ENCODE measurements at regions not wholly inside any gene's neighbourhood (a gene's known extent, or its start where the extent isn't known, plus 50 kb on each side); places are given as distances from the start of the nearest gene placed in this dataset.

DNA sequence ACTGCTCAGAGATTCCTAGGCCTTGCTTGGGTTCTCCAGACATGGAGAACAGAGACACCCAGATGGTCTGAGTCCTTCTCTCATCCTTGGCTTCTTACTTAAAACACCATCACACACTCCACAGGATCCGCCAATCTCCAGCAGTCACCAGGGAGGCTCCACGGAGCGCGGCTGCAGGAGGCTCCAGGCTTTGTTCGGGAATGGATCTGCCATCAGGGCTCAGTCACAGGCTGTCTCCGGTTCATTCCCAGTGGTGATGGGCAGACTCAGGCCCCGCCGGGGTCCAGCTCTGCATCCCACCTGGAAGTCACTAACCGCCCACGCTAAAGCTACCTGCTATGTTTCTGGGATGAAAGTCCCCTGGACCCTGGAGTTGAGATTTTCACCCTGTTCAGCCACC is 312.9 kb downstream of the TCERG1L start:
- no peak for DNase-seq (ENCODE audit: low read depth, low spot score)
- TF ChIP-seq, protein P1, sequence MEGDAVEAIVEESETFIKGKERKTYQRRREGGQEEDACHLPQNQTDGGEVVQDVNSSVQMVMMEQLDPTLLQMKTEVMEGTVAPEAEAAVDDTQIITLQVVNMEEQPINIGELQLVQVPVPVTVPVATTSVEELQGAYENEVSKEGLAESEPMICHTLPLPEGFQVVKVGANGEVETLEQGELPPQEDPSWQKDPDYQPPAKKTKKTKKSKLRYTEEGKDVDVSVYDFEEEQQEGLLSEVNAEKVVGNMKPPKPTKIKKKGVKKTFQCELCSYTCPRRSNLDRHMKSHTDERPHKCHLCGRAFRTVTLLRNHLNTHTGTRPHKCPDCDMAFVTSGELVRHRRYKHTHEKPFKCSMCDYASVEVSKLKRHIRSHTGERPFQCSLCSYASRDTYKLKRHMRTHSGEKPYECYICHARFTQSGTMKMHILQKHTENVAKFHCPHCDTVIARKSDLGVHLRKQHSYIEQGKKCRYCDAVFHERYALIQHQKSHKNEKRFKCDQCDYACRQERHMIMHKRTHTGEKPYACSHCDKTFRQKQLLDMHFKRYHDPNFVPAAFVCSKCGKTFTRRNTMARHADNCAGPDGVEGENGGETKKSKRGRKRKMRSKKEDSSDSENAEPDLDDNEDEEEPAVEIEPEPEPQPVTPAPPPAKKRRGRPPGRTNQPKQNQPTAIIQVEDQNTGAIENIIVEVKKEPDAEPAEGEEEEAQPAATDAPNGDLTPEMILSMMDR (IDR thresholded peaks at IDR 0.05; ENCODE audit: insufficient read depth, low read length, missing control alignments) = no peak
- no peak overlapping the region for H3K4me3 ChIP-seq (ENCODE audit: low read depth, low read length)
- ChIA-PET CTCF (no interaction called here), POLR2A (no interaction called here)

DNA sequence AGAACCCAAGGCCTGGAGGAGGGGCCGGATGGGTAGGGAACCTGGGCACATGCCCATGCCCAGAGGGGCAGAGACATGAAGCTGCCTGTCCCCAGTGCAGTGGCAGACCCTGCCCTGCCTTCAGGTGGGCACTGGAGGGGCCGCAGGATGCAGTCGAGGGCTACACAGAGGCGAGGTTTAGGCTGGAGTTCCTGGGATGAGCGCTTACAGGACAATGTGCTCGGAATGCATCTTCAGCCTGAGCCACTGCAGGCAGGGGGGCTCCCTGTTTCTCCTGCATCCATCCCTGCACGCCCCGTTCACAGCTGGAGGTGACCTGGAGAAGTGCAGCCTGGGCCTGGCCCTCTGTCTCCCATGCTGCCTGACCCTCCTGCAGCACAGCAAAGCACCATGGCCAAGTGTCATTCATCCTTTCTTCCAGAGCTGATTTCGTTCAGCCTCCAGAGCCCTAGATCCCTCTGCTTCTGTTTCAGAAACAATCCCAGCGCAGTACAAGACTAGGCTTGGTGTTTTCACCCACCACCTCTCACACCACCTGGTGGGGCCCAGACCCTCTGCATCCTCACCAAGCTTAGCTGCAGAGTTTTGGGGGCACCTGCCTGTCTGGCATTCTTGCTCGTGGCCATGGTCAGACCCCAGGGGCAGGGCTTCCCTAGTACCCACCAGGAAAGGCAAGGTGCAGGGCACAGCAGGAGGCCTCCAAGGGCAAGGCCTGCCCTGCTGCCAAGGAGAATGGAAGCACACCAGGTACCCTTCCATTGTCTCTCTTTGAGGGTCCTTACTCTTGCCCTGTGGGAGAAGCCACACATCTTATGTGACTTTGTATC is 311.9 kb downstream of the TCERG1L start:
- CTCF ChIA-PET = no interaction called here
- TF ChIP-seq, protein P1 (IDR thresholded peaks at IDR 0.05; ENCODE audit: insufficient read depth, low read length, missing control alignments) = no peak
- POLR2A ChIA-PET = no interaction called here
- no peak overlapping the region for H3K4me3 ChIP-seq (ENCODE audit: low read depth, low read length)
- no peak for DNase-seq (ENCODE audit: low read depth, low spot score)

DNA sequence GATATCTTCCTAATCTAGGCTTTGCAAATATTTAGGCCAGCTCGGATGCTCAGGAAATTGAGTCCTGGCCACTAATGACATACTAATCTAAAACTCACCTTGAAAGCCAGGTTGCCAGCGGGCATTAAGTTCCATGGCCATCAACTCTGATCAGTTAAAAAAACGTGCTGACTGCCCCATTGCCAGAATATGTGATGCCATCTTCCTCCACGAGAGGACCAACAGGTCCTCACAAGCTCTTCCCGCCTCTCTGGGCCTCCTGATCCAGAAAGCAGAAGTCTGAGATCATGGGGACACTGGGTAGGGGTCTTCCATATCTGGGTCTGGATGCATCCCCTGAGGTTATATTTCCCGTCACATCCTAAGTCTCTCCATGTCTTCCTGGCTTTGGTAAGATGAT is 311.3 kb downstream of the TCERG1L start:
- no peak for DNase-seq (ENCODE audit: low read depth, low spot score)
- POLR2A ChIA-PET = no interaction called here
- TF ChIP-seq, protein P1 (IDR thresholded peaks at IDR 0.05; ENCODE audit: insufficient read depth, low read length, missing control alignments) = no peak
- no peak overlapping the region for H3K4me3 ChIP-seq (ENCODE audit: low read depth, low read length)
- CTCF ChIA-PET = no interaction called here

DNA sequence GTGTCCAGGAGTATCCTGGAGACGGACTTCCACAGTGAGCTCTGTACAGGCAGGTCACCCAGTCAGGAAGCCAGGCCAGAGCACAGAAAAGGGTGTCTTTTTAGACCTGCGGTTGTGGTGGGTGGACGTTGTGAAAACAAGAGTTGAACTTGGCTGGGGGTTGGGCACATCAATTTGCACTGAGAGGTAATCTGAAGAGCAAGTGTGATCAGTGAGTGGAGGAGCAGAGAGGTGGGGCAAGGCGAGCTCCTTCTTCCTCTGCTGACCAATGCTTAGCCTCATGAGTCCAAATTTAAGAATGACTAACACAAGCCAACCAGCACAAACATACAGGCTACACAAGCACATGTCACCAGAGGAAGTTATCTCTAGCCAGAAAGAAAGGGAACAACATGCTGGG is 310.8 kb downstream of the TCERG1L start:
- no peak for DNase-seq (ENCODE audit: low read depth, low spot score)
- CTCF ChIA-PET = no interaction called here

DNA sequence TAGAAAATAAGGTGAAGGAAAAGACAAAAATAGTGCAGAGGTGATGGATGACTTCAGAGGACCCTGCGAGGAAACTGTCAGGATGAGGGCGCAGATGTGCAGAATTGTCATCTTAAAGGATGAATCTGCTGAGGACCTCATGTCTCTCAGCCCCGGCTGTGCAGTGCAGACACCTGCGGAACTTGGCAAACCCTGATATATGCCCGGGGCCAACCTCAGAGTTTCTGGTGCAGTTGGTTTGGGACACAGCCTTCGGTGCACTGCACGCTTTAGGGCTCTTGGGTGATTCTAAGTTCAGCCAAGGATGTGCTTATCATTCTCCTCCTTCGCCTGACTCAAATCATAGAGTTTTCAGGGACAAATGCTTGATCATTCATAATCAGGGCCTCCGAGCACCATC is 310.1 kb downstream of the TCERG1L start:
- ChIA-PET CTCF (no interaction called here), POLR2A (no interaction called here)
- DNase-seq (ENCODE audit: low read depth, low spot score) = no peak
- TF ChIP-seq, protein P1 (IDR thresholded peaks at IDR 0.05; ENCODE audit: insufficient read depth, low read length, missing control alignments) = no peak
- H3K4me3 ChIP-seq (ENCODE audit: low read depth, low read length) = no peak overlapping the region

More for the DNA sequence above, 310.8 kb downstream of the TCERG1L start:
- no peak overlapping the region for H3K4me3 ChIP-seq (ENCODE audit: low read depth, low read length)
- POLR2A ChIA-PET = no interaction called here
- TF ChIP-seq, protein P1 (IDR thresholded peaks at IDR 0.05; ENCODE audit: insufficient read depth, low read length, missing control alignments) = no peak

DNA sequence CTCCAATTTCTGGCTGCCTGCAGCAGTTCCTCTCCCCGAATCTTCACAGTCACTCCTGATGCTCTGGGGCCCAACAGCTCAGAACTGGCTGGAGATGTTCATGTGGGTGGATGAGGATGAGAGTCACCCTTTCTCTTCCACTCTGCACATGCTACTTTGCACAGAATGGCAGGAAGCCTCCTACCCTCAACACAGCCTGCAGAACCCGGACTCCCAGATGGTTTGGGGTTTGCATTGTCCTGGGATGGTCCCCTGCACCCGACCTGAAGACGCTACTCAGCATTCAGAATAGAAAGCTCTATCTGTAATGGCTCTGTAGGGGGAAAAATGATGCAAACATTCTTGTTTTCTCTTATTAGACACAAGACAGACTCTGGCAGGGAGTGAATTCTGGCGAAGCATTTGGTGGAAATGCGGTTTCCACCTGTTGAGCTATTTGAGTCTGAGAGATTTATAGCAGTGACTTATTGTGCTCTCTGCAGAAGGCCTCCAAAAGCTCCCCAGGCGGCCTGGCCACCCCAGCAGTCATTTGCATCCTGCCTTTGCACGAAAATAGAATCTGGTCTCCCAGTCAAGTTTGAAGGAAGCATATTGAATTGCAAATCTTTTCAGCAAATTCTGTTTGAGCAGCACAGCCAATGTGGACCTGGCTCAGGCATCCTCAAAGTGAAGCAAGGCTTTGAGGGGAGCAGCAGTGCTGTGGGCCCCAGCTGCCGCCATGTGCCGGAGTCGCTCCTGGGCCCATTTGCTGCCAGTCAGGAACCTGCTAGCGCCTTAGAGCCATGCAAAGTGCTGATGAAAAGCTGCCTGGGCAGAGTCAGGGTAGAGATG is 309.3 kb downstream of the TCERG1L start:
- ChIA-PET POLR2A (no interaction called here), CTCF (no interaction called here)
- DNase-seq (ENCODE audit: low read depth, low spot score) = no peak
- TF ChIP-seq, protein P1 (IDR thresholded peaks at IDR 0.05; ENCODE audit: insufficient read depth, low read length, missing control alignments) = no peak
- H3K4me3 ChIP-seq (ENCODE audit: low read depth, low read length) = no peak overlapping the region
